PC-9 (cell line): ENCODE measurements at regions not wholly inside any gene's neighbourhood (a gene's known extent, or its start where the extent isn't known, plus 50 kb on each side); places are given as distances from the start of the nearest gene placed in this dataset.

ENCODE experiments used
- EZH2 ChIP-seq: fragments of 200-600 bp; sonication (generic); IDR thresholded peaks from 2 replicates; pipeline ENCODE4 v1.8.0; 2017; ENCODE audit warnings: antibody characterized with exemption, low read depth
- TF ChIP-seq, protein P1 (sequence below): fragments of 200-600 bp; sonication (generic); conservative IDR thresholded peaks from 2 replicates; pipeline ENCODE4 v1.6.1; 2017; ENCODE audit warnings: mixed run types, antibody characterized with exemption, mild to moderate bottlenecking, moderate library complexity

DNA sequence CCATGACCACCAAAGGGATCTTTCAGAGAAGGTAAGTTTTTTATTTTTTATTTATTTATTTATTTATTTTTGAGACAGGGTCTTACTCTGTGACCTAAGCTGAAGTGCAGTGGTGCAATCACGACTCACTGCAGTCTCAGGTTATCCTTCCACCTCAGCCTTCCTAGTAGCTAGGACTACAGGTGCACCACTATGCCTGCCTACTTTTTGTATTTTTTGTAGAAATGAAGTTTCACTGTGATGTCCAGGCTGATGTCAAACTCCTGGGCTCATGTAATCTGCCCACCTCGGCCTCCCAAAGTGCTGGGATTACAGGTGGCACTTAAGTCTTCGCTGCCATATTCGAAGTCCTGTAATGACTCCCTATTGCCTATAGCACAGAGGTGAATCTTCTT, 342.5 kb downstream of the CYRIA start:
- TF ChIP-seq, protein P1, sequence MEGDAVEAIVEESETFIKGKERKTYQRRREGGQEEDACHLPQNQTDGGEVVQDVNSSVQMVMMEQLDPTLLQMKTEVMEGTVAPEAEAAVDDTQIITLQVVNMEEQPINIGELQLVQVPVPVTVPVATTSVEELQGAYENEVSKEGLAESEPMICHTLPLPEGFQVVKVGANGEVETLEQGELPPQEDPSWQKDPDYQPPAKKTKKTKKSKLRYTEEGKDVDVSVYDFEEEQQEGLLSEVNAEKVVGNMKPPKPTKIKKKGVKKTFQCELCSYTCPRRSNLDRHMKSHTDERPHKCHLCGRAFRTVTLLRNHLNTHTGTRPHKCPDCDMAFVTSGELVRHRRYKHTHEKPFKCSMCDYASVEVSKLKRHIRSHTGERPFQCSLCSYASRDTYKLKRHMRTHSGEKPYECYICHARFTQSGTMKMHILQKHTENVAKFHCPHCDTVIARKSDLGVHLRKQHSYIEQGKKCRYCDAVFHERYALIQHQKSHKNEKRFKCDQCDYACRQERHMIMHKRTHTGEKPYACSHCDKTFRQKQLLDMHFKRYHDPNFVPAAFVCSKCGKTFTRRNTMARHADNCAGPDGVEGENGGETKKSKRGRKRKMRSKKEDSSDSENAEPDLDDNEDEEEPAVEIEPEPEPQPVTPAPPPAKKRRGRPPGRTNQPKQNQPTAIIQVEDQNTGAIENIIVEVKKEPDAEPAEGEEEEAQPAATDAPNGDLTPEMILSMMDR = no peak
- TF ChIP-seq EZH2 = no peak
